ENCODE measurements at regions not wholly inside any gene's neighbourhood (a gene's known extent, or its start where the extent isn't known, plus 50 kb on each side); places are given as distances from the start of the nearest gene placed in this dataset.

DNA sequence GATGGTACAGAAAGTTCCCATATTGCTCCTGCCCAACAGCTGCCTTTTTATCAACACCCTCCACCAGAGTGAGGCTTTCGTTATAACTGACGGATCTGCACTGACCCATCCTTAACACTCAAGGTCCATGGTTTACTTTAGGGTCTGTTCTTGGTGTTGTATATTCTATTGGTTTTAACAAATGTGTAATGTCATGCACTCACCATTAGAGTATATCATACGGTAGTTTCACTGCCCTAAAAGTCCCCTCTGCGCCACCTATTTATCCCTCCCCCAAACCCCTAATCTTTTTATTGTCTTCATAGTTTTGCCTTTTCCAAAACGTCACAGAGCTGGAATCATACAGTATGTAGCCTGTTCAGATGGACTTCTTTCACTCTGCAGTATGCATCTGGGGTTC lies 102.8 kb upstream of the TNS3 start:
- TF ChIP-seq CBFB (CRISPR knock-in tag; IDR thresholded peaks at IDR 0.05) (no peak), ZNF343 (CRISPR knock-in tag; IDR thresholded peaks at IDR 0.05) (no peak), NFKB2 (CRISPR knock-in tag; IDR thresholded peaks at IDR 0.05; ENCODE audit: borderline replicate concordance) (no peak), SALL2 (CRISPR knock-in tag; IDR thresholded peaks at IDR 0.05) (no peak), NFIC (IDR thresholded peaks at IDR 0.05; ENCODE audit: low read length) (no peak), ZNF331 (CRISPR knock-in tag; IDR thresholded peaks at IDR 0.05) (no peak)
- TF ChIP-seq, protein P1, sequence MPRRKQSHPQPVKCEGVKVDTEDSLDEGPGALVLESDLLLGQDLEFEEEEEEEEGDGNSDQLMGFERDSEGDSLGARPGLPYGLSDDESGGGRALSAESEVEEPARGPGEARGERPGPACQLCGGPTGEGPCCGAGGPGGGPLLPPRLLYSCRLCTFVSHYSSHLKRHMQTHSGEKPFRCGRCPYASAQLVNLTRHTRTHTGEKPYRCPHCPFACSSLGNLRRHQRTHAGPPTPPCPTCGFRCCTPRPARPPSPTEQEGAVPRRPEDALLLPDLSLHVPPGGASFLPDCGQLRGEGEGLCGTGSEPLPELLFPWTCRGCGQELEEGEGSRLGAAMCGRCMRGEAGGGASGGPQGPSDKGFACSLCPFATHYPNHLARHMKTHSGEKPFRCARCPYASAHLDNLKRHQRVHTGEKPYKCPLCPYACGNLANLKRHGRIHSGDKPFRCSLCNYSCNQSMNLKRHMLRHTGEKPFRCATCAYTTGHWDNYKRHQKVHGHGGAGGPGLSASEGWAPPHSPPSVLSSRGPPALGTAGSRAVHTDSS (CRISPR knock-in tag; conservative IDR thresholded peaks at IDR 0.05): no peak
- TF ChIP-seq, protein P2, sequence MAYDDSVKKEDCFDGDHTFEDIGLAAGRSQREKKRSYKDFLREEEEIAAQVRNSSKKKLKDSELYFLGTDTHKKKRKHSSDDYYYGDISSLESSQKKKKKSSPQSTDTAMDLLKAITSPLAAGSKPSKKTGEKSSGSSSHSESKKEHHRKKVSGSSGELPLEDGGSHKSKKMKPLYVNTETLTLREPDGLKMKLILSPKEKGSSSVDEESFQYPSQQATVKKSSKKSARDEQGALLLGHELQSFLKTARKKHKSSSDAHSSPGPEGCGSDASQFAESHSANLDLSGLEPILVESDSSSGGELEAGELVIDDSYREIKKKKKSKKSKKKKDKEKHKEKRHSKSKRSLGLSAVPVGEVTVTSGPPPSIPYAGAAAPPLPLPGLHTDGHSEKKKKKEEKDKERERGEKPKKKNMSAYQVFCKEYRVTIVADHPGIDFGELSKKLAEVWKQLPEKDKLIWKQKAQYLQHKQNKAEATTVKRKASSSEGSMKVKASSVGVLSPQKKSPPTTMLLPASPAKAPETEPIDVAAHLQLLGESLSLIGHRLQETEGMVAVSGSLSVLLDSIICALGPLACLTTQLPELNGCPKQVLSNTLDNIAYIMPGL (CRISPR knock-in tag; IDR thresholded peaks at IDR 0.05; ENCODE audit: borderline replicate concordance in 1 of 2, low read depth in 1 of 2): no peak

Data from HepG2 (cell line).